GM21360 (cell line): ENCODE measurements at regions not wholly inside any gene's neighbourhood (a gene's known extent, or its start where the extent isn't known, plus 50 kb on each side); places are given as distances from the start of the nearest gene placed in this dataset.
"Not testable (repeated sequence)": the region's sequence is repeated elsewhere in the genome, so short reads cannot be mapped to it uniquely, and the experiment has no call there.

Experiments
- ATAC-seq: cut with Tn5 transposase; IDR thresholded peaks from one replicate; pipeline ENCODE4 v1.9.1; 2021; ENCODE audit warnings: mild to moderate bottlenecking, moderate library complexity; ENCODE audit not compliant: unreplicated experiment

DNA sequence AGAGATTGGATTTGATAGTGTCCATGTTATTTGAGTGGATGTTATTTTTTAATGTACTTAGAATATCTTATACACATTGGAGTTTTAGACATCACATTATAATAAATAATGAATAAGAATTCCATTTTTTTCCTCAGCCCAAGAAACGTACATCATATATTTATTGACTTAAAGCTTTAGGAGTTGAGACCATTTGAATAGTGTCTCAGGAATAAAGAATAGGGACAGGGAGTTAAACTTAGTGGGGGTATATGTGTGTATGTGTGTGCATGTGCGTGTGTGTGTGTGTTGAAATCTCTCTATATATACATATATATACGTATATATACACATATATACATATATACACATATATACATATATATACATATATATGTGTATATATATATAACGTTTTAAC is 542.9 kb upstream of the CHD1 start:
- not testable (repeated sequence) for ATAC-seq

- not testable (repeated sequence) for ATAC-seq
Observed at GRCh38 chr5:99471178-99471577, 542.4 kb upstream of the CHD1 start.

- ATAC-seq, result not testable (repeated sequence)
Observed at GRCh38 chr5:99470636-99471035, 541.8 kb upstream of the CHD1 start.

DNA sequence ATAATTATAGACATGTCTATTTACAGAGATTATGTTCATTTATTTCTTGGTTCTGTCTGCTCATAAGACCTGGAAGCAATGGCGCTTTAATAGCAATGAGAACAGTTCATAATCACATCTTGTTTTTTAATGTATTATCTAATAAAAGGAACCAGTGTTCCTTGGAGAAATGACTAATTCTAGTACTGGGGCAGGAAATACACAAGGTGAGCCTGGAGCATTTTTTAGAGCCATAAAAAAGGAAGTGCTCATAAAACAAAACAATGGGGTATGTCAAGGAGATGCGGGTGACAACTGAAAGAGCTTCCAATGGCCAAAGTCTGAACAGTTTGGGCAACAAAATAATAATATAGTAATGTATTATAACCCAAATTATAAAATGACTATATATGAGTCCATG is 531.9 kb upstream of the CHD1 start:
- ATAC-seq, result no peak

- no peak for ATAC-seq
Observed at GRCh38 chr5:99453196-99453595, 524.4 kb upstream of the CHD1 start.

- ATAC-seq, result no peak
Observed at GRCh38 chr5:99449786-99450185, 521.0 kb upstream of the CHD1 start.

DNA sequence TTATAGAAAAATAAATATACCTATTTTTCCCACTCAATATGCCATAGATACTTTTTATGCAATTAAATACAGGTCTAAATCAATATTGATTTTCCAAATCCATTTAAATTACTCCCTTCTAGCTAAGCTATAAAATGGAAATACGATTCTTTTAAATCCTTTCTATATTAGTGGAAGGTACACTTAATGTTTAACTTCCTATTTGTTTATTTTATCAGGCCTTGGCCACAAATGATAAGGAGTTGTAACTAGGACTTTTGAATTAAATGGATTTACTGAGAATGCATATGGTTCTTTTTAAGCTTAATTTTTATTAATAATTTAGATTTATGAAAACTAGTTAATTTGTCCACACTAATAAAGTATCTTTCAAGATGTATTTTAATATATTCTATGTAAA is 517.0 kb upstream of the CHD1 start:
- no peak for ATAC-seq

GRCh38 chr5:99441235-99441634 is 512.4 kb upstream of the CHD1 start:
- ATAC-seq, result no peak

DNA sequence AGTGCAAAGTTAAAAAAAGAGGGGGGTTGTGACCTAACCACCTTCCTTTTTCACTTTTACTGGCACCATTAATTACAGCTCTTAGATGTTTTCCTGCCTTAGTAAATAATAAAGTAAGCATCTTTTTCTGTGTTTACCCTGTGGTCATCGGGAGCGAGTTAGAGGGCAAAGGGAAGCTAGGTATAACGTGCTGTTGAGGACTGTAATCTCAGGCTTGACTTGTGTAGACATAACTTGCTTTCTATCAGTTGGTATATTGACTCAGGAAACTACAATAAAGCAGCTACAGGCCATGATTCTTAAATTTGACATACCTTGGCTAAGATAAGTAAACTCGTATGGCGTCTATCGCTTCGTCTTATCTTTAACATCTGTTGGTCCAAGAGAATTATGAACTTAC is 509.8 kb upstream of the CHD1 start:
- no peak for ATAC-seq

DNA sequence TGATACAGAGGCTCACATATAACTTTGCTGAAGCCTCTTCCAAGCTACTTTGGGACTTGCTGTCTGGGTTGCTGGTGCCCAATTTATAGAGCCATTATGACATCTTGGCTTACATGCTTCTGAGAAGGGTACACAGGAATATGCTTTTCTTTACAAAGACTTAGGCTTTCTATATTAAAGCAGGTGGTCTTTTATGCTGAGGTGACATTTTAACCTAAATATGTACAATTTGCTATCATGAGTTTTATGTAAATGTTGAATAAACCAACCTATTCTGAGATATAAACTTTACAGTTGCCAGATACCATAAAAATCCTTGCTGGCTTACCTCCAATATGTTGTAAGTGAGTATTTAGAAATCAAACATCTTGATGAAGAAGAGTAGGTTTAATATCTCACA is 509.2 kb upstream of the CHD1 start:
- no peak for ATAC-seq

GRCh38 chr5:99423396-99423795 is 494.6 kb upstream of the CHD1 start:
- not testable (repeated sequence) for ATAC-seq

- ATAC-seq, result not testable (repeated sequence)
Observed at GRCh38 chr5:99418640-99419039, 489.8 kb upstream of the CHD1 start.

DNA sequence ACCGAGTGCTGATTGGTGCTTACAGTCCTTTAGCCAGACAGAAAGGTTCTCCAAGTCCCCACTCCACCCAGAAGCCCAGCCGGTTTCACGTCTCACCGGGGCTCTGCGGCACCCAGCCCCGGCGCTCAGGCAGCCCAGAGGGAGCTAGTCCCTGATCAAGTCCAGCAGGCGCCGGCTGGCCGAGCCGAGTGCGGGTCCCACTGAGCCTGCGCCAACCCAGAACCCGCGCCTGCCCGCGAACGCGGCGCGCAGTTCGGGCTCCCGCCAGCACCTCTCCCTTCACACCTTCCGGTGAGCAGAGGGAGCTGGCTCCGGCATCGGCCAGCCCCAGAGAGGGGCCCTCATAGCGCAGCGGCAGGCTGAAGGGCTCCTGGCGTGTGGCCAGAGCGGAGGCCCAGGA is 481.6 kb upstream of the CHD1 start:
- ATAC-seq, result not testable (repeated sequence)

DNA sequence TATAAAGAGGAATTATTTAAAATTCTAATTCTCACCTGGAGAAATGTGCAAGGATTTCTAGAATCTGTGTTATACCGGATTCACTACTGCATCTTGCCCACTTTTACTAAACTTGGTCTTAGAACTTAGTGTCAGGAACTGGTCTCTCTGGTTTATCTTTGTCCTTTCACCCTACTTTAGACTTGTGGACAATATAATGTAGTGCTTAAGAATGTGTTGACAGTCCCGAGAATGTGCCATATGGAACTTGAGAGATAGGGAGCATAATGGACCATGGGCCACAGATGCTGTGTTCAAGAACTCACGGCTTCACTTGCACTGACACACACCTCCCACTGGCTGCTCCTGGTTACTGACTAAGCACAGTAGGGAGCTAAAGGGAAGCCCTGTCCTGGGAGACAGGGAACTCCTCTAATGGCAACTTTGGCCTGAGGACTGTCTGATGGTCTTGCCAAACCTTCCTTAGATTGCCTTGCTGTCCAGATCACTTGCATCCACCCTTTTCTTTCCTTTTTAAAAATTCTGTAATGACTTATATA is 476.0 kb upstream of the CHD1 start:
- not testable (repeated sequence) for ATAC-seq

- ATAC-seq, result not testable (repeated sequence)
Observed at GRCh38 chr5:99400571-99400970, 471.8 kb upstream of the CHD1 start.

- no peak for ATAC-seq
Observed at GRCh38 chr5:99398976-99399375, 470.2 kb upstream of the CHD1 start.

GRCh38 chr5:99386406-99387077 is 457.7 kb upstream of the CHD1 start:
- no peak for ATAC-seq

DNA sequence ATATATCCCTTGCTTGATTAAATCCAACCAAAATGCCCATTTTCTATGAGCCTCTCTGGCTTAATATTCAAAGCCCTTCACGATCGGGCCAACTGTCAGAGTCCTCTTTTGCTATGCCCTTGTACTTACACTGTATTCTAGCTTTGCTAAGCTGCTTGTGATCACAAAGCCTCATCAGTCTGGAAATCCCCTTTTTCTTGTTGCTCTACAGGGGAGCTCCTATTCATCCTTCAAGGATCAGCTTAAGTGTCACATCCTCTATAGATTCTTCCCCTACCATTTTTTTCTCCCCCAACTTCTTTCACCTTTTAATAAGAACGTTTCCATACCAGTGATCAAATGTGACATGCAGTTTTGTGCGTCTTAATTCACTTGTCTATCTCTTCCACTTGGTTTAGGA is 450.4 kb upstream of the CHD1 start:
- peak; percentile 62 for ATAC-seq

GRCh38 chr5:99378443-99378842 is 449.6 kb upstream of the CHD1 start:
- ATAC-seq, result no peak

- ATAC-seq, result no peak
Observed at GRCh38 chr5:99369797-99370593, 441.2 kb upstream of the CHD1 start.

- no peak for ATAC-seq
Observed at GRCh38 chr5:99368726-99369125, 439.9 kb upstream of the CHD1 start.

- ATAC-seq, result no peak
Observed at GRCh38 chr5:99355881-99356280, 427.1 kb upstream of the CHD1 start.
